Upper lobe of left lung (tissue), 6 donors: ENCODE measurements at regions not wholly inside any gene's neighbourhood (a gene's known extent, or its start where the extent isn't known, plus 50 kb on each side); places are given as distances from the start of the nearest gene placed in this dataset.
A peak's percentile ranks its signal among the peaks of the same experiment; 100 is the strongest.

Experiments used
- ATAC-seq, 2 donors: fragments of 200-7000 bp; cut with Tn5 transposase; one replicate each; pipeline ENCODE4 v1.9.1; 2022; ENCODE audit warnings: mild to moderate bottlenecking in 2 of 2, moderate library complexity in 2 of 2; ENCODE audit not compliant: low FRiP score in 2 of 2
- DNase-seq, 2 donors: peaks; one replicate each; pipeline ENCODE4 v3.0.0-alpha.2; 2019 to 2020
- H3K27ac ChIP-seq, 4 donors: fragments of 200-600 bp; sonication (generic); one replicate each; pipeline ENCODE4 v1.5.1; 2016 to 2019
- H3K27me3 ChIP-seq, 4 donors: fragments of 200-600 bp; sonication (generic); one replicate each; pipeline ENCODE4 v1.5.1; 2017 to 2019
- H3K36me3 ChIP-seq, 4 donors: fragments of 200-600 bp; sonication (generic); one replicate each; pipeline ENCODE4 v1.5.1; 2016 to 2019
- H3K4me1 ChIP-seq, 4 donors: fragments of 200-600 bp; sonication (generic); one replicate each; pipeline ENCODE4 v1.5.1; 2018 to 2019
- H3K4me3 ChIP-seq, 4 donors: fragments of 200-600 bp; sonication (generic); one replicate each; pipeline ENCODE4 v1.5.1; 2017 to 2019; ENCODE audit warnings: mild to moderate bottlenecking in 2 of 4, moderate library complexity in 1 of 4
- H3K9me3 ChIP-seq, 4 donors: fragments of 200-600 bp; sonication (generic); one replicate each; pipeline ENCODE4 v1.5.1; 2018 to 2019
- CTCF ChIP-seq, 6 experiments: fragments of 450-650 bp in 4 of 6; fragments of 200-600 bp in 2 of 6; sonication (generic) in 2 of 6; IDR thresholded peaks; one replicate each; pipeline ENCODE4 v1.5.1; 2016 to 2019; ENCODE audit warnings: antibody characterized with exemption in 6 of 6
- EP300 ChIP-seq, 4 donors: sonication (generic); formaldehyde crosslinking; IDR thresholded peaks; one replicate each; pipeline ENCODE4 v1.5.1; 2017; ENCODE audit warnings: antibody characterized with exemption in 4 of 4, control low read depth in 2 of 4
- POLR2A ChIP-seq, 4 donors: fragments of 450-650 bp; IDR thresholded peaks; one replicate each; pipeline ENCODE4 v1.5.1; 2016 to 2017; ENCODE audit warnings: antibody characterized with exemption in 4 of 4, mild to moderate bottlenecking in 2 of 4
- POLR2AphosphoS5 ChIP-seq, 2 donors: sonication (generic); formaldehyde crosslinking; IDR thresholded peaks; one replicate each; pipeline ENCODE4 v1.5.1; 2017; ENCODE audit warnings: antibody characterized with exemption in 2 of 2
- WGBS, 2 donors: methylation state at CpG; one replicate each; pipeline ENCODE4 v1.1.5; 2017 to 2018; 5-methylcytosine and 5-hydroxymethylcytosine counted together
- donor health status: DM: no; HTN: no; CAD: no; lungs with moderate emphysema.
- donor health status: DM: no; HTN: yes; CAD: no; lungs with severe emphysema.

DNA sequence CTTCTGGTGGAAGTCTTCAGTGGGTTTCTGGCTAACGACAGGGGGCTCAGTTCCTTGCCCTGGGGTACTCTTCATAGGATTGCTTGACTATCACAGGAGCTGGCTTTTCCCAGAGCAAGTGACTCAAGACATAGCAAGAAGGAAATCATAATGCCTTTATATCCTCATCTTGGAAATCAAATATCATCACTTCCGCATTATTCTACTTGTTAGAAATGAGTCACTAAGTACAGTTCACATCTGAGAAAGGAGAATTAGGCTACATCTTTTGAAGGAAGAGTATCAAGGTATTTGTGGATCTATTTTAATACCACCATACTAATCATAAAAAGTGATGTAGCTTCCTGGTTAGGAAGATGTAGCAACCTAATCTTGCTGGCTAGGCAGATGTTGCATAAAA is 148.2 kb upstream of the RAI14 start:
- DNase-seq = no peak
- TF ChIP-seq POLR2AphosphoS5 (IDR thresholded peaks at IDR 0.05) (no peak), CTCF (IDR thresholded peaks at IDR 0.05) (no peak), EP300 (IDR thresholded peaks at IDR 0.05) (no peak), POLR2A (IDR thresholded peaks at IDR 0.05) (no peak)
- H3K27me3 ChIP-seq = no peaks in the 10 kb centered on the region
- no peak for ATAC-seq
- no peak overlapping the region for H3K4me3 ChIP-seq
- no peaks in the 10 kb centered on the region for H3K9me3 ChIP-seq
- H3K36me3 ChIP-seq = no peaks in the 10 kb centered on the region
- H3K27ac ChIP-seq = no peak overlapping the region
- 83 to 95% methylated on average over 2 of the region's 2 CpGs for WGBS, 2 donors
- H3K4me1 ChIP-seq = peaks cover 0 to 36% (median 17%) of the 10 kb centered on the region in 4 donors

- Histone ChIP-seq H3K27me3 (no peaks in the 10 kb centered on the region), H3K36me3 (no peaks in the 10 kb centered on the region), H3K27ac (peak overlapping the region in 2 of 4 donors; percentile 11 to 77), H3K9me3 (no peaks in the 10 kb centered on the region), H3K4me3 (no peak overlapping the region), H3K4me1 (peaks cover 0 to 21% (median 7%) of the 10 kb centered on the region in 4 donors)
- no peak for ATAC-seq
- no peak for TF ChIP-seq POLR2AphosphoS5 (IDR thresholded peaks at IDR 0.05)
- no peak for TF ChIP-seq EP300 (IDR thresholded peaks at IDR 0.05)
- no peak for TF ChIP-seq CTCF (IDR thresholded peaks at IDR 0.05)
- TF ChIP-seq POLR2A (IDR thresholded peaks at IDR 0.05) = no peak
- WGBS, 2 donors = 47 to 55% methylated on average over 2 of the region's 2 CpGs
- no peak for DNase-seq
Measured at GRCh38 chr5:34509392-34509791, 146.7 kb upstream of the RAI14 start.

GRCh38 chr5:34510002-34510401 is 146.1 kb upstream of the RAI14 start:
- Histone ChIP-seq H3K4me3 (no peak overlapping the region), H3K27me3 (no peaks in the 10 kb centered on the region), H3K36me3 (no peaks in the 10 kb centered on the region), H3K27ac (peak overlapping the region in 2 of 4 donors; percentile 30 to 77), H3K9me3 (no peaks in the 10 kb centered on the region), H3K4me1 (peaks cover 0 to 21% (median 7%) of the 10 kb centered on the region in 4 donors)
- DNase-seq = no peak
- TF ChIP-seq EP300 (IDR thresholded peaks at IDR 0.05) = no peak
- TF ChIP-seq POLR2AphosphoS5 (IDR thresholded peaks at IDR 0.05) = no peak
- TF ChIP-seq CTCF (IDR thresholded peaks at IDR 0.05) = no peak
- TF ChIP-seq POLR2A (IDR thresholded peaks at IDR 0.05) = no peak
- ATAC-seq = no peak
- 57 to 59% methylated on average over 5 of the region's 5 CpGs for WGBS, 2 donors

DNA sequence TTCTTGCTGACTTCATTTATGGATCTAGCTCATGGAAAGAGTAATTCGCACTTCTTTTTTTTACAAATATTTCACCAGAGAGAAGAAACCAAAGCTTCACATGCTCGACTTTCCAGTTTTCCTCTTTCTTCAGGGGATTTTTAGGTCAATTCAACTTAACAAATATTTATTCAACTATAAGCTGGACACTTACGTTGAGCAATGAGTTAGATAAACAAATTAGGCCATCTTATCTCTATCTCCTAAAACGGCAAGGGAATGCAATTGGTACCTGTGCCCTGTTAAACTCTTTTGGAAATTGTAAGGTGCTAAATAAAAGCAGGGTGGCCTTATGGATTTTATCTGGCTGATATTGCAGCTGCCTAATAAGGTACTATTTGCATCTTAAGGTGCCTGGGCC is 145.1 kb upstream of the RAI14 start:
- Histone ChIP-seq H3K4me3 (no peak overlapping the region), H3K9me3 (no peaks in the 10 kb centered on the region), H3K27ac (peak overlapping the region in 3 of 4 donors; percentile 30 to 77 (median 37)), H3K27me3 (no peaks in the 10 kb centered on the region), H3K4me1 (peaks cover 0 to 21% (median 7%) of the 10 kb centered on the region in 4 donors), H3K36me3 (no peaks in the 10 kb centered on the region)
- WGBS, 2 donors = 41 to 46% methylated on average over 4 of the region's 4 CpGs
- no peak for ATAC-seq
- TF ChIP-seq CTCF (IDR thresholded peaks at IDR 0.05) (no peak), EP300 (IDR thresholded peaks at IDR 0.05) (peak in 1 of 4 donors; percentile 34)
- DNase-seq = no peak

- Histone ChIP-seq H3K36me3 (no peaks in the 10 kb centered on the region), H3K27me3 (no peaks in the 10 kb centered on the region), H3K27ac (peak overlapping the region in 2 of 4 donors; percentile 30 to 77), H3K4me1 (peaks cover 0 to 21% (median 7%) of the 10 kb centered on the region in 4 donors), H3K9me3 (no peaks in the 10 kb centered on the region), H3K4me3 (no peak overlapping the region)
- TF ChIP-seq POLR2A (IDR thresholded peaks at IDR 0.05) (no peak), EP300 (IDR thresholded peaks at IDR 0.05) (no peak), POLR2AphosphoS5 (IDR thresholded peaks at IDR 0.05) (no peak), CTCF (IDR thresholded peaks at IDR 0.05) (no peak)
- ATAC-seq = no peak
- no peak for DNase-seq
- 31 to 48% methylated on average over 1 of the region's 1 CpG for WGBS, 2 donors
Measured at GRCh38 chr5:34511481-34511880, 144.6 kb upstream of the RAI14 start.
